Body of pancreas (tissue), 4 donors: ENCODE measurements at regions not wholly inside any gene's neighbourhood (a gene's known extent, or its start where the extent isn't known, plus 50 kb on each side); places are given as distances from the start of the nearest gene placed in this dataset.

Source experiments
- ATAC-seq: fragments of 150-250 bp; one replicate; pipeline ENCODE4 v1.9.1; 2016
- DNase-seq, 4 donors: peaks; one replicate each; pipeline ENCODE4 v3.0.0-alpha.2; 2019
- H3K27ac ChIP-seq, 4 donors: fragments of 200-600 bp; sonication (generic); 1 replicate in 3 of 4; 2 replicates in 1 of 4; pipeline versions ENCODE4 v1.5.1 to v1.6.1; 2016 to 2019; ENCODE audit warnings: mild to moderate bottlenecking in 1 of 4, mixed read lengths in 1 of 4, moderate library complexity in 1 of 4
- H3K27me3 ChIP-seq, 2 donors: fragments of 200-600 bp; sonication (generic); one replicate each; pipeline ENCODE4 v1.6.0; 2016; ENCODE audit warnings: mild to moderate bottlenecking in 1 of 2
- H3K36me3 ChIP-seq, 2 donors: fragments of 200-600 bp; sonication (generic); replicated peaks in 1 of 2; 2 replicates each; pipeline ENCODE4 v1.5.1; 2016; ENCODE audit warnings: low read depth in 2 of 2; ENCODE audit not compliant: insufficient read depth in 1 of 2
- H3K4me1 ChIP-seq: fragments of 200-600 bp; sonication (generic); one replicate; pipeline ENCODE4 v1.6.0; 2016
- H3K4me3 ChIP-seq, 2 donors: fragments of 200-600 bp; sonication (generic); 1 replicate in 1 of 2; 2 replicates in 1 of 2; pipeline ENCODE4 v1.5.1; 2016 to 2019
- H3K9me3 ChIP-seq, 3 donors: fragments of 200-600 bp; sonication (generic); 1 replicate in 2 of 3; 2 replicates in 1 of 3; pipeline ENCODE4 v1.5.1; 2016
- CTCF ChIP-seq, 7 experiments: fragments of 450-650 bp in 4 of 7; fragments of 200-600 bp in 3 of 7; sonication (generic) in 3 of 7; IDR thresholded peaks; one replicate each; pipeline ENCODE4 v1.5.1; 2016 to 2019; ENCODE audit warnings: antibody characterized with exemption in 7 of 7
- POLR2A ChIP-seq, 3 donors: fragments of 450-650 bp; IDR thresholded peaks; one replicate each; pipeline ENCODE4 v1.6.1; 2016; ENCODE audit warnings: antibody characterized with exemption in 3 of 3, mild to moderate bottlenecking in 2 of 3
- WGBS, 2 donors: methylation state at CpG; one replicate each; pipeline ENCODE4 v1.1.5; 2017; 5-methylcytosine and 5-hydroxymethylcytosine counted together
- intact Hi-C: fragments of 100-400 bp; cut with DNase I; formaldehyde crosslinking; loops from one replicate; pipeline ENCODE4 v1.15.1; 2023

- Histone ChIP-seq H3K4me3 (no peak overlapping the region), H3K36me3 (no peaks in the 10 kb centered on the region), H3K9me3 (no peaks in the 10 kb centered on the region), H3K27me3 (no peaks in the 10 kb centered on the region), H3K4me1 (no peaks in the 10 kb centered on the region), H3K27ac (no peak overlapping the region)
- WGBS, 2 donors: 42 to 47% methylated on average over 1 of the region's 1 CpG
- intact Hi-C loops: no loop called here
- ATAC-seq (no peak), DNase-seq (no peak)
- TF ChIP-seq CTCF (IDR thresholded peaks at IDR 0.05) (no peak), POLR2A (IDR thresholded peaks at IDR 0.05) (no peak)
Observed at GRCh38 chr5:155934964-155935363, 392.0 kb upstream of the SGCD start.

DNA sequence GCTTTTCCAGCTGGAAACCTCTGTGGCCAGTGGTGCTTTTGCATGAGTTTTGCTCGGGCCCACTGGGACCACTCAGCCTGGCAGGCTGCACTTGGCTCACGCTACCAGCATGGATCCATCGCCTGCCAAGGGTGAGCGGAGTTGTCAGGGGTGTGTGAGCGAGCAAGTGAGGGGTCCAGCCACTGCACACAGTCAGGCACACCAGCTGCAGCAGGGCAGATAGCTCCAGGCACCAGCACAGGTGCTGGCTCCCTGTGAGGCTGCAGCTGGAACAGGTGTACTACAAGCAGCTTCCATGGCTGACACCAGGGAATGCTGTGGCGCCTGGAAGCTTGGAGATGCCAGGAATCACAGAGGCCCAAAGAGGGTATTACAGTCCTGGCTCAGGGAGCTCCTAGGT, 391.2 kb upstream of the SGCD start:
- ATAC-seq: no peak
- no peak for DNase-seq
- intact Hi-C loops: no loop called here

DNA sequence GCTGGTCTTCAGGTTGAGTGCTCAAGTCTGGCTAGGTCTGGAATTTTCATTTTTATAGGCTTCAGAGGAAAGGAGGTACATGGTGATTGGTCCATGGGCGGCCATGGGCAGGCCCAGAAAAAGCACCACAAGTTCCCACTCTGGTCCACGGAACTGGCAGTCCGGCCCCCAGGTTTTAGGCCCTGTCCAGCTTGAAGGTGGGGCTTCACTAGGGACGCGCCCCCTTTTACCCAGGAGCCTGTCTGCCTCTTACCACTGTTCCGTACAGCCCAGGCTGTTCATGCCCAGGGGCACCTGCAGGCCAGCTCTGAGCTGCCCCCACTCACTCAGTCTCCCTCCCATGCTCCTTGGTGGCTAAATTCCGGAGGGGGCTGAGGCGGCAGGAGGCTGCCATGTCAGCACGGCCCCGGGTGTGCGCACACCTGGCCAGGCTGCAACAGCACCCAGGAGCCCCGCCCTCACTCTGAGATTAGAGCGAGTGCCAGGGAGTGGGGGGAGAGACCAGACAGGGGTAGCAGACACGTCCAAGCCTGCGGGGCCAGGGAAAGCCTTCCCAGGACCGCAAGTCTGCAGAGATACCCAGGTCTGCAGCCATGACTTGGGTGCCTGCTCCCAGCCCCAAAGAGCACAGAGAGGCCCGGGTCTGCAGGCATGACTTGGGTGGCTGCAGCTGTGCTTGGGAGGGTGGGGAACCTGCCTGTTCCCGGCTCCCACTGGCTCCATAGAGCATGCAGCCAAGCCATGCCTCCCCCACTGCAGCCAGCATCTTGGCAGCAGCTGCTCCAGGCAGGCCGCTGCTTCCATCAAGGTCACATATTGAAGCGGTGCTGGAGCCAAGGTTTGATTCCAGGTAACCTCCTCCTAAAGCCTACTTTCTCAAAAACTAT, 390.2 kb upstream of the SGCD start:
- H3K9me3 ChIP-seq: no peaks in the 10 kb centered on the region
- H3K36me3 ChIP-seq: no peaks in the 10 kb centered on the region
- DNase-seq (no peak), ATAC-seq (no peak)
- intact Hi-C loops: no loop called here
- WGBS, 2 donors: 48 to 50% methylated on average over 13 to 17 of the region's 20 CpGs
- H3K4me1 ChIP-seq: no peaks in the 10 kb centered on the region
- no peak overlapping the region for H3K4me3 ChIP-seq
- TF ChIP-seq CTCF (IDR thresholded peaks at IDR 0.05) (no peak), POLR2A (IDR thresholded peaks at IDR 0.05) (no peak)
- H3K27me3 ChIP-seq: no peaks in the 10 kb centered on the region
- no peak overlapping the region for H3K27ac ChIP-seq

More for the DNA sequence above, 391.2 kb upstream of the SGCD start:
- Histone ChIP-seq H3K27me3 (no peaks in the 10 kb centered on the region), H3K9me3 (no peaks in the 10 kb centered on the region), H3K4me1 (no peaks in the 10 kb centered on the region), H3K27ac (no peak overlapping the region), H3K4me3 (no peak overlapping the region), H3K36me3 (no peaks in the 10 kb centered on the region)
- 68 to 78% methylated on average over 5 to 6 of the region's 6 CpGs for WGBS, 2 donors
- no peak for TF ChIP-seq CTCF (IDR thresholded peaks at IDR 0.05)
- no peak for TF ChIP-seq POLR2A (IDR thresholded peaks at IDR 0.05)

GRCh38 chr5:155938051-155938450, 388.9 kb upstream of the SGCD start:
- 60 to 64% methylated on average over 2 of the region's 2 CpGs for WGBS, 2 donors
- intact Hi-C loops: no loop called here

More at GRCh38 chr5:155938051-155938450, 388.9 kb upstream of the SGCD start:
- H3K4me3 ChIP-seq: no peak overlapping the region
- H3K27me3 ChIP-seq: no peaks in the 10 kb centered on the region
- H3K27ac ChIP-seq: no peak overlapping the region
- ATAC-seq (no peak), DNase-seq (no peak)
- TF ChIP-seq POLR2A (IDR thresholded peaks at IDR 0.05): no peak
- TF ChIP-seq CTCF (IDR thresholded peaks at IDR 0.05): no peak
- no peaks in the 10 kb centered on the region for H3K36me3 ChIP-seq
- no peaks in the 10 kb centered on the region for H3K9me3 ChIP-seq
- H3K4me1 ChIP-seq: no peaks in the 10 kb centered on the region
